Ovary (tissue), 7 donors: ENCODE measurements at regions not wholly inside any gene's neighbourhood (a gene's known extent, or its start where the extent isn't known, plus 50 kb on each side); places are given as distances from the start of the nearest gene placed in this dataset.

Experiments
- DNase-seq, 5 donors: peaks; one replicate each; pipeline ENCODE4 v3.0.0-alpha.2; 2019 to 2020
- H3K27ac ChIP-seq, 2 donors: fragments of 200-600 bp; one replicate each; pipeline versions ENCODE4 v1.5.1 to v1.8.0; 2019 to 2022
- H3K27me3 ChIP-seq: fragments of 200-600 bp; one replicate; pipeline ENCODE4 v1.8.0; 2022
- H3K36me3 ChIP-seq: fragments of 200-600 bp; sonication (generic); one replicate; pipeline ENCODE4 v1.5.1; 2019
- H3K4me1 ChIP-seq: one replicate; pipeline ENCODE4 v1.8.1; 2013; ENCODE audit warnings: mild to moderate bottlenecking, moderate library complexity; ENCODE audit not compliant: insufficient read depth
- H3K4me3 ChIP-seq: fragments of 200-600 bp; sonication (generic); one replicate; pipeline ENCODE4 v1.5.1; 2017
- H3K9me3 ChIP-seq, 2 donors: fragments of 200-600 bp in 1 of 2; sonication (generic) in 1 of 2; one replicate each; pipeline versions ENCODE4 v1.5.1 to v1.8.1; 2013 to 2019; ENCODE audit warnings: mild to moderate bottlenecking in 1 of 2, moderate library complexity in 1 of 2
- CTCF ChIP-seq, 3 donors: fragments of 450-650 bp in 2 of 3; fragments of 200-600 bp in 1 of 3; IDR thresholded peaks; one replicate each; pipeline versions ENCODE4 v1.5.1 to v1.8.0; 2016 to 2022; ENCODE audit warnings: antibody characterized with exemption in 3 of 3, mild to moderate bottlenecking in 1 of 3
- EP300 ChIP-seq: sonication (generic); formaldehyde crosslinking; IDR thresholded peaks from one replicate; pipeline ENCODE4 v1.6.1; 2017; ENCODE audit warnings: antibody characterized with exemption
- POLR2A ChIP-seq: fragments of 450-650 bp; IDR thresholded peaks from one replicate; pipeline ENCODE4 v1.6.1; 2017; ENCODE audit warnings: antibody characterized with exemption, mild to moderate bottlenecking, moderate library complexity
- WGBS, 3 donors: extraction: QIAGEN DNeasy Blood & Tissue Kit in 1 of 3; methylation state at CpG; one replicate each; pipeline versions ENCODE4 v1.1.5 to v1.1.7; 2013 to 2017; 5-methylcytosine and 5-hydroxymethylcytosine counted together
- intact Hi-C, 4 donors: fragments of 100-400 bp; cut with DNase I; formaldehyde crosslinking; loops; one replicate each; pipeline versions ENCODE4 v1.11.0 to v1.15.1; 2022 to 2023
- donor health status: DM: no; HTN: no; CAD: no; lungs with moderate emphysema.
- donor health status: DM: no; HTN: no; CAD: no.
- donor health status: Bipolar disorder and iron deficiency.
- donor health status: DM: no; HTN: no; CAD: no.
- donor health status: DM: yes; HTN: yes; CAD: no.

GRCh38 chr3:61438253-61439121 lies 122.9 kb upstream of the PTPRG start:
- no peaks in the 10 kb centered on the region for H3K27me3 ChIP-seq
- no peak overlapping the region for H3K4me3 ChIP-seq
- H3K9me3 ChIP-seq, result no peaks in the 10 kb centered on the region
- TF ChIP-seq POLR2A (no peak), CTCF (IDR thresholded peaks at IDR 0.05) (no peak), EP300 (no peak)
- 26 to 30% (median 29%) methylated on average over 3 of the region's 3 CpGs for WGBS, 3 donors
- intact Hi-C loops, result no loop called here
- no peaks in the 10 kb centered on the region for H3K36me3 ChIP-seq
- no peak for DNase-seq
- peaks cover 1% of the 10 kb centered on the region for H3K4me1 ChIP-seq
- H3K27ac ChIP-seq, result no peak overlapping the region

GRCh38 chr3:61439122-61439458 lies 122.3 kb upstream of the PTPRG start:
- TF ChIP-seq EP300, result no peak
- no peak for TF ChIP-seq CTCF (IDR thresholded peaks at IDR 0.05)
- no peak for TF ChIP-seq POLR2A
- Histone ChIP-seq H3K27me3 (no peaks in the 10 kb centered on the region), H3K27ac (no peak overlapping the region), H3K36me3 (no peaks in the 10 kb centered on the region), H3K9me3 (no peaks in the 10 kb centered on the region), H3K4me3 (no peak overlapping the region), H3K4me1 (peaks cover 1% of the 10 kb centered on the region)
- WGBS, 3 donors, result 30 to 35% (median 35%) methylated on average over 3 of the region's 3 CpGs
- intact Hi-C loops, result no loop called here
- DNase-seq, result no peak

- intact Hi-C loops, result no loop called here
- Histone ChIP-seq H3K4me1 (peaks cover 1% of the 10 kb centered on the region), H3K9me3 (no peaks in the 10 kb centered on the region), H3K27ac (no peak overlapping the region), H3K4me3 (no peak overlapping the region), H3K27me3 (no peaks in the 10 kb centered on the region), H3K36me3 (no peaks in the 10 kb centered on the region)
- no peak for TF ChIP-seq POLR2A
- TF ChIP-seq EP300, result no peak
- no peak for TF ChIP-seq CTCF (IDR thresholded peaks at IDR 0.05)
- WGBS, 3 donors, result 94 to 98% (median 97%) methylated on average over 3 of the region's 3 CpGs
- no peak for DNase-seq
Measured at GRCh38 chr3:61442696-61443095, 118.7 kb upstream of the PTPRG start.

GRCh38 chr3:61443886-61444285 lies 117.5 kb upstream of the PTPRG start:
- H3K27ac ChIP-seq, result no peak overlapping the region
- no peaks in the 10 kb centered on the region for H3K27me3 ChIP-seq
- intact Hi-C loops, result no loop called here
- no peak overlapping the region for H3K4me3 ChIP-seq
- H3K36me3 ChIP-seq, result no peaks in the 10 kb centered on the region
- no peak for DNase-seq
- TF ChIP-seq EP300 (no peak), CTCF (IDR thresholded peaks at IDR 0.05) (no peak), POLR2A (no peak)
- no peaks in the 10 kb centered on the region for H3K9me3 ChIP-seq
- peaks cover 1% of the 10 kb centered on the region for H3K4me1 ChIP-seq
